ENCODE measurements at regions not wholly inside any gene's neighbourhood (a gene's known extent, or its start where the extent isn't known, plus 50 kb on each side); places are given as distances from the start of the nearest gene placed in this dataset.

- Histone ChIP-seq H3K36me3 (ENCODE audit: control insufficient read depth, insufficient read depth, low read length) (no peaks in the 10 kb centered on the region), H3K27ac (ENCODE audit: low read depth, low read length) (no peak overlapping the region), H3K9ac (ENCODE audit: extremely low read depth, low read length, poor library complexity, severe bottlenecking) (no peak overlapping the region), H3K4me3 (ENCODE audit: low read length) (no peak overlapping the region), H3K4me1 (ENCODE audit: control insufficient read depth, insufficient read depth, low read length) (no peaks in the 10 kb centered on the region), H3K27me3 (ENCODE audit: control insufficient read depth, insufficient read depth, low read length, poor library complexity, severe bottlenecking) (no peaks in the 10 kb centered on the region), H3K9me3 (ENCODE audit: control insufficient read depth, low read length) (no peaks in the 10 kb centered on the region)
- no peaks in the 10 kb centered on the region for H3K27me3 Mint-ChIP-seq (ENCODE audit: insufficient read depth)
- no peak for DNase-seq
- H3K4me1 Mint-ChIP-seq, result no peaks in the 10 kb centered on the region
- H3K27ac Mint-ChIP-seq, result no peak overlapping the region
- H3K36me3 Mint-ChIP-seq (ENCODE audit: low read depth), result no peaks in the 10 kb centered on the region
- no peak overlapping the region for H3K4me3 Mint-ChIP-seq
- no peak for TF ChIP-seq CTCF (conservative IDR thresholded peaks at IDR 0.05)
- no peaks in the 10 kb centered on the region for H3K9me3 Mint-ChIP-seq
- 73 to 86% methylated on average over 1 of the region's 1 CpG for WGBS, 2 experiments (ENCODE audit: insufficient coverage in 1 of 2, insufficient read length in 1 of 2)
These were observed 442.5 kb upstream of the COX7C start for GRCh38 chr5:86175224-86175623.

- no peaks in the 10 kb centered on the region for H3K27me3 Mint-ChIP-seq (ENCODE audit: insufficient read depth)
- H3K9me3 ChIP-seq (ENCODE audit: control insufficient read depth, low read length), result no peaks in the 10 kb centered on the region
- H3K4me3 Mint-ChIP-seq, result no peak overlapping the region
- no peaks in the 10 kb centered on the region for H3K4me1 Mint-ChIP-seq
- H3K27ac Mint-ChIP-seq, result no peak overlapping the region
- DNase-seq, result no peak
- H3K36me3 Mint-ChIP-seq (ENCODE audit: low read depth), result no peaks in the 10 kb centered on the region
- no peaks in the 10 kb centered on the region for H3K27me3 ChIP-seq (ENCODE audit: control insufficient read depth, insufficient read depth, low read length, poor library complexity, severe bottlenecking)
- TF ChIP-seq CTCF (conservative IDR thresholded peaks at IDR 0.05), result no peak
- no peak overlapping the region for H3K27ac ChIP-seq (ENCODE audit: low read depth, low read length)
- H3K36me3 ChIP-seq (ENCODE audit: control insufficient read depth, insufficient read depth, low read length), result no peaks in the 10 kb centered on the region
- H3K9ac ChIP-seq (ENCODE audit: extremely low read depth, low read length, poor library complexity, severe bottlenecking), result no peak overlapping the region
- no peaks in the 10 kb centered on the region for H3K4me1 ChIP-seq (ENCODE audit: control insufficient read depth, insufficient read depth, low read length)
- H3K9me3 Mint-ChIP-seq, result no peaks in the 10 kb centered on the region
- no peak overlapping the region for H3K4me3 ChIP-seq (ENCODE audit: low read length)
These were observed 418.5 kb upstream of the COX7C start for GRCh38 chr5:86199287-86199686.

GRCh38 chr5:86228147-86228546 lies 389.6 kb upstream of the COX7C start:
- Histone ChIP-seq H3K36me3 (ENCODE audit: control insufficient read depth, insufficient read depth, low read length) (no peaks in the 10 kb centered on the region), H3K27ac (ENCODE audit: low read depth, low read length) (no peak overlapping the region), H3K4me1 (ENCODE audit: control insufficient read depth, insufficient read depth, low read length) (no peaks in the 10 kb centered on the region), H3K4me3 (ENCODE audit: low read length) (no peak overlapping the region), H3K9me3 (ENCODE audit: control insufficient read depth, low read length) (no peaks in the 10 kb centered on the region), H3K9ac (ENCODE audit: extremely low read depth, low read length, poor library complexity, severe bottlenecking) (no peak overlapping the region), H3K27me3 (ENCODE audit: control insufficient read depth, insufficient read depth, low read length, poor library complexity, severe bottlenecking) (no peaks in the 10 kb centered on the region)
- H3K9me3 Mint-ChIP-seq, result no peaks in the 10 kb centered on the region
- H3K4me3 Mint-ChIP-seq, result no peak overlapping the region
- H3K27ac Mint-ChIP-seq, result no peak overlapping the region
- H3K27me3 Mint-ChIP-seq (ENCODE audit: insufficient read depth), result no peaks in the 10 kb centered on the region
- H3K36me3 Mint-ChIP-seq (ENCODE audit: low read depth), result no peaks in the 10 kb centered on the region
- TF ChIP-seq CTCF (conservative IDR thresholded peaks at IDR 0.05), result no peak
- no peak for DNase-seq
- H3K4me1 Mint-ChIP-seq, result no peaks in the 10 kb centered on the region
